ENCODE measurements at regions not wholly inside any gene's neighbourhood (a gene's known extent, or its start where the extent isn't known, plus 50 kb on each side); places are given as distances from the start of the nearest gene placed in this dataset.

GRCh38 chr1:86282611-86283010, 113.5 kb downstream of the ODF2L start:
- Histone ChIP-seq H3K4me1 (ENCODE audit: insufficient read depth, poor library complexity, severe bottlenecking) (no peaks in the 10 kb centered on the region), H3K27ac (ENCODE audit: poor library complexity, severe bottlenecking) (no peak overlapping the region), H3K36me3 (ENCODE audit: low read depth) (no peaks in the 10 kb centered on the region), H3K27me3 (ENCODE audit: insufficient read depth, poor library complexity, severe bottlenecking) (no peaks in the 10 kb centered on the region), H3K4me3 (ENCODE audit: severe bottlenecking) (no peak overlapping the region), H3K9me3 (ENCODE audit: severe bottlenecking) (no peaks in the 10 kb centered on the region)
- TF ChIP-seq, protein P1, sequence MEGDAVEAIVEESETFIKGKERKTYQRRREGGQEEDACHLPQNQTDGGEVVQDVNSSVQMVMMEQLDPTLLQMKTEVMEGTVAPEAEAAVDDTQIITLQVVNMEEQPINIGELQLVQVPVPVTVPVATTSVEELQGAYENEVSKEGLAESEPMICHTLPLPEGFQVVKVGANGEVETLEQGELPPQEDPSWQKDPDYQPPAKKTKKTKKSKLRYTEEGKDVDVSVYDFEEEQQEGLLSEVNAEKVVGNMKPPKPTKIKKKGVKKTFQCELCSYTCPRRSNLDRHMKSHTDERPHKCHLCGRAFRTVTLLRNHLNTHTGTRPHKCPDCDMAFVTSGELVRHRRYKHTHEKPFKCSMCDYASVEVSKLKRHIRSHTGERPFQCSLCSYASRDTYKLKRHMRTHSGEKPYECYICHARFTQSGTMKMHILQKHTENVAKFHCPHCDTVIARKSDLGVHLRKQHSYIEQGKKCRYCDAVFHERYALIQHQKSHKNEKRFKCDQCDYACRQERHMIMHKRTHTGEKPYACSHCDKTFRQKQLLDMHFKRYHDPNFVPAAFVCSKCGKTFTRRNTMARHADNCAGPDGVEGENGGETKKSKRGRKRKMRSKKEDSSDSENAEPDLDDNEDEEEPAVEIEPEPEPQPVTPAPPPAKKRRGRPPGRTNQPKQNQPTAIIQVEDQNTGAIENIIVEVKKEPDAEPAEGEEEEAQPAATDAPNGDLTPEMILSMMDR (IDR thresholded peaks at IDR 0.05; ENCODE audit: poor library complexity, severe bottlenecking), result no peak
- no peak for ATAC-seq (ENCODE audit: low read depth)
- DNase-seq (ENCODE audit: low spot score), result no peak

DNA sequence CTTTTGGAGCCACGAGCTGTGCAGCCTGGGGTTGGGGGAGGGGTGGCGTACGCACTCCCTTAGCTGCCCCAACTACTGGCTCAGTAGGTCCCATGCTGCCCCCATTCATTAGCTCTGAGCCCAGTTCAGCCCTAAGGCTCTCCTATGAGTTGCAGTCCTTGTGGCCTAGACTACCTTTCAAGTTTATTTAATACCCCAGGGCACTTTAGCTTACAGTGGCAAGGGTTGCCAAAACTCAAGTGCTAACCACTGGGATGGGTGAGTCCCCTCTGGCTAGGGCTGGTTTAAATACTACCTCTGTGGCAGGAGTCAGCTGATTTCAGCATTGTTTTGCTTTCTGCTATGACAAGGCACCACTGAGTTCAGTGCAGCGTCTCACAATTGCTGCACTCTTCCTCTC, 118.2 kb downstream of the ODF2L start:
- TF ChIP-seq, protein P1 (IDR thresholded peaks at IDR 0.05; ENCODE audit: poor library complexity, severe bottlenecking), result no peak

DNA sequence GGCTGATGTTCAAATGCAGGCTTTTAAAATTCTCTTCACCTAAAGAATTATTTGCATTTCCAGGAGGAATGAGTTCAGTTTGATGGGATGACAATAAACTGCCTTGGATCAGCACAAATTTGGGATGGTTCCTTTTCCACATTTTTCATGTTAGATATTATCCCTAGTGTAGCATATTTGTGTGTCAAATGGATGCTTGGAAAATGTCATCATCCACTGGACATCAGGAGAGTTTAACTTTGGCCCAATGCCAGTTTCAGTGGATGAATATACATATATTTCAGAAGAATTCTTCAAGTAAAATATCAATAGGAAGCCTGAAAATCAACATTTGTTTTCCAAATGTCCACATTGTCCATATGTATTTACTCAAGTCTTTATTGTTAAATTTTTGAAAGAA, 116.5 kb upstream of the COL24A1 start:
- no peak overlapping the region for H3K27ac ChIP-seq (ENCODE audit: poor library complexity, severe bottlenecking)
- no peaks in the 10 kb centered on the region for H3K27me3 ChIP-seq (ENCODE audit: insufficient read depth, poor library complexity, severe bottlenecking)
- H3K9me3 ChIP-seq (ENCODE audit: severe bottlenecking), result no peaks in the 10 kb centered on the region
- H3K36me3 ChIP-seq (ENCODE audit: low read depth), result no peaks in the 10 kb centered on the region
- TF ChIP-seq, protein P1 (IDR thresholded peaks at IDR 0.05; ENCODE audit: poor library complexity, severe bottlenecking), result no peak
- H3K4me1 ChIP-seq (ENCODE audit: insufficient read depth, poor library complexity, severe bottlenecking), result no peaks in the 10 kb centered on the region
- ATAC-seq (ENCODE audit: low read depth) (no peak), DNase-seq (ENCODE audit: low spot score) (no peak)
- H3K4me3 ChIP-seq (ENCODE audit: severe bottlenecking), result no peak overlapping the region

More for the DNA sequence above, 118.2 kb downstream of the ODF2L start:
- ATAC-seq (ENCODE audit: low read depth) (no peak), DNase-seq (ENCODE audit: low spot score) (no peak)
- Histone ChIP-seq H3K4me1 (ENCODE audit: insufficient read depth, poor library complexity, severe bottlenecking) (no peaks in the 10 kb centered on the region), H3K4me3 (ENCODE audit: severe bottlenecking) (no peak overlapping the region), H3K27ac (ENCODE audit: poor library complexity, severe bottlenecking) (no peak overlapping the region), H3K36me3 (ENCODE audit: low read depth) (no peaks in the 10 kb centered on the region), H3K27me3 (ENCODE audit: insufficient read depth, poor library complexity, severe bottlenecking) (no peaks in the 10 kb centered on the region), H3K9me3 (ENCODE audit: severe bottlenecking) (no peaks in the 10 kb centered on the region)

DNA sequence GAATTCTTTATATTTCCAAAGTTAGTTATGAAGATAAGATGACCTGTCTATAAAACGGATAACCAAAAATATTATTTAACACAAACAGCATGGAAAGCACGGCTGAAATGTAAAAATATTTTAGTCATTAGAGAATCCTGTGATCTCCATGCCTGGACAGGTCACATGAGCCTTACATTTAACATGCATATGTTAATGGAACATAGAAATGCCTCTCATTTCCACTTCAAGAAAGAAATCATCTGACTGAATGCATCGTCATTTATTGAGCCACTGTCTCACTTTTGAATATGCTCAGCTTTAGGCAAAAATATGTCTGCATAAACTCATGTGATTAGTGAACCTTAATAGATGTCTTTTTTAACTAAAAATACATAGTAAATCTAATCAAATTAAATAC, 115.5 kb upstream of the COL24A1 start:
- Histone ChIP-seq H3K9me3 (ENCODE audit: severe bottlenecking) (no peaks in the 10 kb centered on the region), H3K4me3 (ENCODE audit: severe bottlenecking) (no peak overlapping the region), H3K27me3 (ENCODE audit: insufficient read depth, poor library complexity, severe bottlenecking) (no peaks in the 10 kb centered on the region), H3K27ac (ENCODE audit: poor library complexity, severe bottlenecking) (no peak overlapping the region), H3K36me3 (ENCODE audit: low read depth) (no peaks in the 10 kb centered on the region), H3K4me1 (ENCODE audit: insufficient read depth, poor library complexity, severe bottlenecking) (no peaks in the 10 kb centered on the region)
- TF ChIP-seq, protein P1 (IDR thresholded peaks at IDR 0.05; ENCODE audit: poor library complexity, severe bottlenecking), result no peak
- DNase-seq (ENCODE audit: low spot score) (no peak), ATAC-seq (ENCODE audit: low read depth) (no peak)

DNA sequence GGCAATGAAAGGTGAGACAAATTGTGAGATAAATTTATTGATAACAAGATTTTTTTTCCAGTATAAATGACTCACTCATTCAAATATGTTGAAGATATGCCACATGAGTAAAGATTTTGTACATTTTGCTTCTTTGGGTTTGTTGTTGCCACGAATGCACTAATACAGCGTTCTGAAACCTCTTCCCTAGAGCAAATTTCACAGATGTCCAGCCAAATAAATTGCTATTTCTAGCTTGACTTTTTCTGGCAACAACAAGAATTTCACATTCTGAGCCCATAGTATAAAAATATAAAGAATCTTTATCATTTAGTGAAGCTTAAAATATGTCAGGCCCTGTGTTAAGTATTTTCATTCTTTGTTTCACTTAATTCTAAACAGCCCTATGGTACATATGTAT, 114.5 kb upstream of the COL24A1 start:
- Histone ChIP-seq H3K4me1 (ENCODE audit: insufficient read depth, poor library complexity, severe bottlenecking) (no peaks in the 10 kb centered on the region), H3K4me3 (ENCODE audit: severe bottlenecking) (no peak overlapping the region), H3K9me3 (ENCODE audit: severe bottlenecking) (no peaks in the 10 kb centered on the region), H3K27me3 (ENCODE audit: insufficient read depth, poor library complexity, severe bottlenecking) (no peaks in the 10 kb centered on the region), H3K27ac (ENCODE audit: poor library complexity, severe bottlenecking) (no peak overlapping the region), H3K36me3 (ENCODE audit: low read depth) (no peaks in the 10 kb centered on the region)
- DNase-seq (ENCODE audit: low spot score), result no peak
- no peak for ATAC-seq (ENCODE audit: low read depth)
- TF ChIP-seq, protein P1 (IDR thresholded peaks at IDR 0.05; ENCODE audit: poor library complexity, severe bottlenecking), result no peak

Data from RWPE2 (cell line).